GM18498 (cell line): ENCODE measurements at regions not wholly inside any gene's neighbourhood (a gene's known extent, or its start where the extent isn't known, plus 50 kb on each side); places are given as distances from the start of the nearest gene placed in this dataset.
A peak's percentile ranks its signal among the peaks of the same experiment; 100 is the strongest.

ENCODE experiments used
- ATAC-seq: cut with Tn5 transposase; IDR thresholded peaks from one replicate; pipeline ENCODE4 v1.9.1; 2021; ENCODE audit warnings: mild to moderate bottlenecking, moderate library complexity; ENCODE audit not compliant: unreplicated experiment

- ATAC-seq, result no peak
Measured at GRCh38 chr4:138671106-138671505, 344.5 kb upstream of the NOCT start.

GRCh38 chr4:138670681-138671080, 344.9 kb upstream of the NOCT start:
- no peak for ATAC-seq

GRCh38 chr4:138669479-138670315, 345.9 kb upstream of the NOCT start:
- ATAC-seq, result no peak

GRCh38 chr4:138668309-138668708, 347.3 kb upstream of the NOCT start:
- ATAC-seq, result no peak

- ATAC-seq, result no peak
Measured at GRCh38 chr4:138666366-138666765, 349.2 kb upstream of the NOCT start.

- no peak for ATAC-seq
Measured at GRCh38 chr4:138665851-138666250, 349.7 kb upstream of the NOCT start.

- no peak for ATAC-seq
Measured at GRCh38 chr4:138663883-138664282, 351.7 kb upstream of the NOCT start.

GRCh38 chr4:138659812-138660316, 355.7 kb upstream of the NOCT start:
- ATAC-seq, result no peak

- ATAC-seq, result no peak
Measured at GRCh38 chr4:138659037-138659811, 356.4 kb upstream of the NOCT start.

- no peak for ATAC-seq
Measured at GRCh38 chr4:138658518-138658917, 357.1 kb upstream of the NOCT start.

GRCh38 chr4:138656990-138657389, 358.6 kb upstream of the NOCT start:
- ATAC-seq, result no peak

- ATAC-seq, result no peak
Measured at GRCh38 chr4:138655985-138656384, 359.6 kb upstream of the NOCT start.

GRCh38 chr4:138655286-138655685, 360.3 kb upstream of the NOCT start:
- no peak for ATAC-seq

- ATAC-seq, result peak; percentile 54
Measured at GRCh38 chr4:138650929-138651448, 364.6 kb upstream of the NOCT start.

- ATAC-seq, result no peak
Measured at GRCh38 chr4:138650495-138650894, 365.1 kb upstream of the NOCT start.

GRCh38 chr4:138647433-138647832, 368.1 kb upstream of the NOCT start:
- no peak for ATAC-seq

GRCh38 chr4:138646383-138646782, 369.2 kb upstream of the NOCT start:
- ATAC-seq, result no peak

GRCh38 chr4:138645289-138645688, 370.3 kb upstream of the NOCT start:
- no peak for ATAC-seq

GRCh38 chr4:138644322-138644721, 371.3 kb upstream of the NOCT start:
- ATAC-seq, result no peak

- ATAC-seq, result no peak
Measured at GRCh38 chr4:138643827-138644226, 371.8 kb upstream of the NOCT start.

- ATAC-seq, result no peak
Measured at GRCh38 chr4:138639018-138639741, 376.4 kb upstream of the NOCT start.
